Adrenal gland (tissue), 9 donors: ENCODE measurements at regions not wholly inside any gene's neighbourhood (a gene's known extent, or its start where the extent isn't known, plus 50 kb on each side); places are given as distances from the start of the nearest gene placed in this dataset.

Experiments
- DNase-seq, 7 donors: peaks; one replicate each; pipeline ENCODE4 v3.0.0-alpha.2; 2019 to 2020
- H3K27ac ChIP-seq, 5 donors: fragments of 200-600 bp; sonication (generic) in 4 of 5; 1 replicate in 3 of 5; 2 replicates in 2 of 5; pipeline versions ENCODE4 v1.5.1 to v1.8.0; 2016 to 2020; ENCODE audit warnings: mild to moderate bottlenecking in 1 of 5
- H3K27me3 ChIP-seq: fragments of 200-600 bp; 2 replicates; pipeline ENCODE4 v1.8.0; 2021
- H3K36me3 ChIP-seq, 2 donors: fragments of 200-600 bp; replicated peaks in 1 of 2; 1 replicate in 1 of 2; 2 replicates in 1 of 2; pipeline versions ENCODE4 v1.5.1 to v1.8.0; 2018 to 2022
- H3K4me1 ChIP-seq, 2 donors: fragments of 200-600 bp; replicated peaks in 1 of 2; 1 replicate in 1 of 2; 2 replicates in 1 of 2; pipeline versions ENCODE4 v1.5.1 to v1.8.0; 2018 to 2021
- H3K4me3 ChIP-seq, 4 donors: fragments of 200-600 bp; sonication (generic) in 3 of 4; one replicate each; pipeline ENCODE4 v1.5.1; 2016 to 2018
- H3K9me3 ChIP-seq, 3 donors: fragments of 200-600 bp; sonication (generic) in 1 of 3; replicated peaks in 1 of 3; 1 replicate in 2 of 3; 2 replicates in 1 of 3; pipeline versions ENCODE4 v1.5.1 to v1.8.0; 2016 to 2021
- CTCF ChIP-seq, 6 experiments: fragments of 450-650 bp in 4 of 6; fragments of 200-600 bp in 2 of 6; sonication (generic) in 1 of 6; IDR thresholded peaks; 1 replicate in 5 of 6; 2 replicates in 1 of 6; pipeline versions ENCODE4 v1.5.1 to v1.8.0; 2016 to 2021; ENCODE audit warnings: antibody characterized with exemption in 6 of 6, mild to moderate bottlenecking in 2 of 6, moderate library complexity in 1 of 6
- POLR2A ChIP-seq, 2 donors: fragments of 450-650 bp; IDR thresholded peaks; one replicate each; pipeline ENCODE4 v1.6.1; 2017; ENCODE audit warnings: antibody characterized with exemption in 2 of 2, mild to moderate bottlenecking in 2 of 2, moderate library complexity in 1 of 2
- WGBS, 4 donors: extraction: QIAGEN DNeasy Blood & Tissue Kit in 2 of 4; methylation state at CpG; one replicate each; pipeline versions ENCODE4 v1.1.5 to v1.1.7; 2013 to 2017; 5-methylcytosine and 5-hydroxymethylcytosine counted together
- intact Hi-C, 2 donors: fragments of 100-400 bp; cut with DNase I; formaldehyde crosslinking; loops; one replicate each; pipeline versions ENCODE4 v1.14.1 to v1.15.0; 2022 to 2023
- donor health status: healthy with polysubstance abuse.
- donor health status: Bipolar disorder and iron deficiency.
- donor health status: DM: yes; HTN: yes; CAD: no.
- donor health status: DM: no; HTN: no; CAD: no.
- donor health status: DM: no; HTN: no; CAD: no.

DNA sequence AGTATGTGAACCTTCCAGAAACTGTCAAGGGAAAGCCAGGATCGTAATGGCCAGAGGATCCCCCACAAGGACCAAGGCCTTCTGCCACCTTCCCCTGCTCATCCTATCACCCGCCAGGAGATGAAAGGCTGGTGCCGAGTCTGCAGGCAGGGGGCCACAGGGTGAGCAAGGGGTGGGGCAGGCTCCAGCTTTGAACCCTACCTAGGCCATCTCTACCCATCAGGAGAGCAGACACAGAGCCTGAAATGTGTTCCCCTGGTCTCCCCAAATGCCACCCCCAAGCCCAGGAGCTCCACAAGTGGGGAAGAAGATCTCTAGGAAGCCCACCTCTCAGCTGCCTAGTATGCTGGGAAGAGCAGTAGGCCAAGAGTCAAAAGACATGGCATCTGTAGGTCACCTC is 95.1 kb downstream of the KCTD15 start:
- Histone ChIP-seq H3K4me1 (no peaks in the 10 kb centered on the region), H3K27me3 (no peaks in the 10 kb centered on the region), H3K27ac (no peak overlapping the region), H3K4me3 (no peak overlapping the region), H3K9me3 (no peaks in the 10 kb centered on the region), H3K36me3 (no peaks in the 10 kb centered on the region)
- DNase-seq, result no peak
- TF ChIP-seq POLR2A (IDR thresholded peaks at IDR 0.05) (no peak), CTCF (IDR thresholded peaks at IDR 0.05) (no peak)
- intact Hi-C loops, result no loop called here
- WGBS, 4 donors, result 40 to 94% (median 79%) methylated on average over 1 to 3 of the region's 3 CpGs

DNA sequence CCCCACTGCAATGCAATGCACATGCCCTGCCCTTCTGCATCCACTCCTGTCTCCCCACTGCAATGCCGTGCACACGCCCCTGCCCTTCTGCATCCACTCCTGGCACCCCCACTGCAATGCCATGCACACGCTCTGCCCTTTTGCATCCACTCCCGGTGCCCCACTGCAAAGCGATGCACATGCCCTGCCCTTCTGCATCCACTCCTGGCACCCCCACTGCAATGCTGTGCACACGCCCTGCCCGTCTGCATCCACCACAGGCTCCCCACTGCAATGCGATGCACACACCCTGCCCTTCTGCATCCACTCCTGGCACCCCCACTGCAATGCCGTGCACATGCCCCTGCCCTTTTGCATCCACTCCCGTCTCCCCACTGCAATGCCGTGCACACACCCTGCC is 98.1 kb downstream of the KCTD15 start:
- Histone ChIP-seq H3K27me3 (no peaks in the 10 kb centered on the region), H3K4me3 (no peak overlapping the region), H3K27ac (no peak overlapping the region), H3K9me3 (peaks cover 0 to 9% (median 0%) of the 10 kb centered on the region in 3 donors), H3K4me1 (no peaks in the 10 kb centered on the region), H3K36me3 (no peaks in the 10 kb centered on the region)
- no peak for TF ChIP-seq CTCF (IDR thresholded peaks at IDR 0.05)
- TF ChIP-seq POLR2A (IDR thresholded peaks at IDR 0.05), result no peak
- no peak for DNase-seq
- intact Hi-C loops, result no loop called here
- 66 to 84% (median 72%) methylated on average over 11 of the region's 11 CpGs for WGBS, 4 donors

DNA sequence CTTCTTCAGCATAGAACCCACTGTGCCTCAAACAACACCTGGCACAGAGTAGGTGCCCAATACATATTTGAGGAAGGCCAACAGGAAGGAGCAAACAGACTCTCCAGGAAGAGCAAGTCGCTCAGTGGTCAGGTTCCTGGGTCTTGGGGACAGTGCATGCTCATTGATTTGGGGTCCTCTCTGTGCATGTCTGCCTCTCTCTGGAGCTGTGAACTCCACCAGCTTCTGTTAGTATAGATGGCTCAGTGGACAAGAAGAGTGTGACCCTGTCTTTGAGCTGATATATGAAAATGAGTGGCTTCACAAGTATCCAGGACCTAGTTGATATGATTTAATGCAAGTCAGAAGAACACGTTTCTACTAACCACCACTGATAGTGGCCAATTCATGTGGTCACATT is 98.7 kb downstream of the KCTD15 start:
- Histone ChIP-seq H3K27ac (no peak overlapping the region), H3K4me3 (no peak overlapping the region), H3K36me3 (no peaks in the 10 kb centered on the region), H3K9me3 (peaks cover 0 to 9% (median 0%) of the 10 kb centered on the region in 3 donors), H3K4me1 (no peaks in the 10 kb centered on the region), H3K27me3 (no peaks in the 10 kb centered on the region)
- TF ChIP-seq POLR2A (IDR thresholded peaks at IDR 0.05) (no peak), CTCF (IDR thresholded peaks at IDR 0.05) (no peak)
- intact Hi-C loops, result no loop called here
- WGBS, 4 donors, result 47 to 64% (median 58%) methylated on average over 1 to 2 of the region's 2 CpGs
- no peak for DNase-seq

DNA sequence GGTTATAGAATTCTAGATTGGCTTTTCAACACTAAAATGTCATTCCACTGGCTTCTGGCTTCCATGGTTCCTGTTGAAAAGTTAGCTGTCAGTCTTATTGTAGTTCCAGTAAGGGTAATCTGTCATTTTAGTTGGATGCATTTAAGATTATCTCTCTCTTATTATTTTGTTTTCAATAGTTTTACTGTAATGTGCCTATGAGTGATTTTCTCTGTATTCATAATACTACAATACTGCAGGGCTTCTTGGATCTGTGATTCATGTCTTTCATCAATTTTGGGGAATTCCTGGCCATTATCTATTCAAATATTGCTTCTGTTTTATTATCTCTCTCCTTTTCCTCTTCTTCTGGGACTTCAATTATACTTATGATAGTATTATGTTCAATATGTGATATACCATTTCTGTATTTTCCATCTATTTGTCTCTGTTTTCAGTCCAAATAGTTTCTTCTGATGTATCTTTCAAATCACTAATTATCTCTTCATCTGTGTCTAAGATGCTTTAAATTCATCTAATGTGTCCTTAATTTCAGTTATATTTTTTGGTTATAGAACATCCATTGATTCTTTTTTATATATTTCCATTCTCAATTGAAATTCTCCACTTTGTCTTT is 101.5 kb downstream of the KCTD15 start:
- Histone ChIP-seq H3K4me1 (no peaks in the 10 kb centered on the region), H3K27me3 (no peaks in the 10 kb centered on the region), H3K9me3 (peaks cover 0 to 9% (median 0%) of the 10 kb centered on the region in 3 donors), H3K36me3 (no peaks in the 10 kb centered on the region), H3K27ac (no peak overlapping the region), H3K4me3 (no peak overlapping the region)
- DNase-seq, result no peak
- TF ChIP-seq CTCF (IDR thresholded peaks at IDR 0.05), result no peak
- TF ChIP-seq POLR2A (IDR thresholded peaks at IDR 0.05), result no peak
- intact Hi-C loops, result no loop called here
